Natural killer cell (primary cell): ENCODE measurements at regions not wholly inside any gene's neighbourhood (a gene's known extent, or its start where the extent isn't known, plus 50 kb on each side); places are given as distances from the start of the nearest gene placed in this dataset.

ENCODE experiments used
- ATAC-seq, 3 donors: fragments of 150-1000 bp in 2 of 3; fragments of 200-7000 bp in 1 of 3; cut with Tn5 transposase; 1 replicate in 1 of 3; 2 replicates in 2 of 3; pipeline ENCODE4 v1.10.0; 2021; ENCODE audit warnings: mild to moderate bottlenecking in 2 of 3, moderate library complexity in 2 of 3
- DNase-seq, 2 donors: peaks; one replicate each; pipeline versions ENCODE4 v3.0.0 to v3.0.0-alpha.2; 2013 to 2021; ENCODE audit warnings: mixed read lengths in 1 of 2
- H3K27ac ChIP-seq: one replicate; pipeline ENCODE4 v1.5.1; 2013; ENCODE audit warnings: mild to moderate bottlenecking, low read length
- H3K27me3 ChIP-seq: one replicate; pipeline ENCODE4 v1.6.1; 2013; ENCODE audit warnings: low read length; ENCODE audit not compliant: control insufficient read depth, insufficient read depth
- H3K36me3 ChIP-seq: one replicate; pipeline ENCODE4 v1.6.1; 2013; ENCODE audit warnings: low read length; ENCODE audit not compliant: control insufficient read depth, insufficient read depth
- H3K4me1 ChIP-seq: one replicate; pipeline ENCODE4 v1.6.1; 2013; ENCODE audit warnings: low read length; ENCODE audit not compliant: control insufficient read depth, insufficient read depth
- H3K4me3 ChIP-seq: one replicate; pipeline ENCODE4 v1.5.1; 2013; ENCODE audit warnings: low read length
- H3K9me3 ChIP-seq: one replicate; pipeline ENCODE4 v1.6.1; 2013; ENCODE audit warnings: low read length; ENCODE audit not compliant: control insufficient read depth, insufficient read depth
- H3K27ac Mint-ChIP-seq, 2 donors: one replicate each; pipeline ENCODE4 v1.8.0; 2022; ENCODE audit warnings: mild to moderate bottlenecking in 2 of 2, mixed read lengths in 2 of 2, moderate library complexity in 1 of 2
- H3K27me3 Mint-ChIP-seq, 2 donors: one replicate each; pipeline ENCODE4 v1.8.0; 2022; ENCODE audit warnings: low read depth in 2 of 2, mixed read lengths in 2 of 2
- H3K36me3 Mint-ChIP-seq: one replicate; pipeline ENCODE4 v1.8.0; 2022; ENCODE audit warnings: mixed read lengths
- H3K4me1 Mint-ChIP-seq, 2 donors: one replicate each; pipeline ENCODE4 v1.8.0; 2022; ENCODE audit warnings: mixed read lengths in 2 of 2
- H3K4me3 Mint-ChIP-seq: one replicate; pipeline ENCODE4 v1.8.0; 2022; ENCODE audit warnings: mild to moderate bottlenecking, moderate library complexity, mixed read lengths
- H3K9me3 Mint-ChIP-seq, 2 donors: one replicate each; pipeline ENCODE4 v1.8.0; 2022; ENCODE audit warnings: mixed read lengths in 2 of 2
- CTCF ChIP-seq: fragments of 200-600 bp; IDR thresholded peaks from one replicate; pipeline ENCODE4 v1.8.0; 2022; ENCODE audit warnings: antibody characterized with exemption
- WGBS: methylation state at CpG from one replicate; pipeline ENCODE4 v1.1.7; 2013; ENCODE audit warnings: missing lambda C conversion rate; ENCODE audit not compliant: insufficient coverage; 5-methylcytosine and 5-hydroxymethylcytosine counted together
- intact Hi-C: fragments of 100-400 bp; cut with micrococcal nuclease; formaldehyde crosslinking; loops from one replicate; pipeline ENCODE4 v1.14.2; 2022

DNA sequence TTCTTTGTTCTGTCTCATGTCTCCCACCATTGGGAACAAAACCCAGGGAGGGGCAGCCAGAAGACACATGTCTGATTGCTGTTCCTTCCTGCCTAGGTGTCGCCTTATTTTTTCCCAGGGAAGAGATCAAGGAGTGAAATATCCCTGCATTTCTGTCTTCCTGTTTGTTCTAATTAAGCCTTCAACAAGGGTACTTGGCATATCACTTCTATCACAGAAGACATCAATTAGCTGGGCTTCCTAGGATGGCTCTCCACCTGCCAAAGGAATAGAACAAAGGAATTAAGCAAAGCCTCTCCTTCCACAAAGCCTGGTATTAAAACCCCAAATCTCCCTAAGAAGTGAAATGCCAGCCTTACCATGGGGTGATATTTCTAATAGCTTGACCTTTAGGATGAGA, 299.5 kb upstream of the CD180 start:
- ATAC-seq (no peak), DNase-seq (no peak)
- Mint-ChIP-seq H3K4me3 (no peak overlapping the region), H3K4me1 (peaks cover 8 to 17% of the 10 kb centered on the region in 2 donors), H3K36me3 (peaks cover 14% of the 10 kb centered on the region), H3K27ac (no peak overlapping the region), H3K27me3 (no peaks in the 10 kb centered on the region), H3K9me3 (peaks cover 0 to 4% of the 10 kb centered on the region in 2 donors)
- Histone ChIP-seq H3K4me1 (no peaks in the 10 kb centered on the region), H3K4me3 (no peak overlapping the region), H3K27ac (no peak overlapping the region), H3K27me3 (no peaks in the 10 kb centered on the region), H3K36me3 (no peaks in the 10 kb centered on the region), H3K9me3 (no peaks in the 10 kb centered on the region)
- WGBS: 93% methylated on average over 1 of the region's 1 CpG
- TF ChIP-seq CTCF: no peak
- intact Hi-C loops: no loop called here

GRCh38 chr5:67495072-67495471, 298.5 kb upstream of the CD180 start:
- WGBS: 73% methylated on average over 3 of the region's 3 CpGs
- TF ChIP-seq CTCF: no peak

DNA sequence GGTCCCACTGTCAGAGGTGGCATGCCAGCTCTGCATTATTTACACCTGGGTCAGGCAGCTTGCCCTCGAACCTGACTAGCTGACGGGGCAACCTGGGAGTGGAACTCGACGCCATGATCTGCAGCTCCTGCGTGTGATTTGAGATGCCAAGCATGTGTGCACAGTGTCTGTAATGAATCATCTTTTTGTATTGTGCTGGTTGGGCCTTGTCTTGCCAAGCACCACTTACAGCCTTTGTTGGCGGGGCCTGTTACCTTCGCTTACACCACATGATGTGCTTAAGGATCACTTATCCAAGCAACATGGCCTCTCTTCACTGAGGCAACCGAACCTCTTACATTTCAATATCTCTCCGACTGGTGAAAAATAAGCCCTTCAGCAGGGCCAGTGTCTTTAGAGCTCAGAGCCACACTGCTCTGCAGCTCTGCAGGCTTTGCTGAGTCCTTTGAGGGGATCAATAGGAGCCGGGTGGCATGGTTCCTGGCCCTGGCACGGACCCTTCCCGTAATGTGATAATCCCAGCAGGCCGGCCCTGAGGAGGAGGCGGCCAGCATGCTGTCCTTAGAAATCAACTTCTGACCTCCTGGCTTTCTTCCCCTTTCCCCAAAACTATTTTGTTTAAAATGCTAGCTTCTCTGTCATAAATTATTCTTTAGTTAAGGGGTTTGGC, 297.7 kb upstream of the CD180 start:
- Histone ChIP-seq H3K36me3 (no peaks in the 10 kb centered on the region), H3K9me3 (no peaks in the 10 kb centered on the region), H3K27ac (no peak overlapping the region), H3K27me3 (no peaks in the 10 kb centered on the region), H3K4me1 (no peaks in the 10 kb centered on the region), H3K4me3 (no peak overlapping the region)
- DNase-seq (no peak), ATAC-seq (no peak)
- peaks cover 8 to 17% of the 10 kb centered on the region in 2 donors for H3K4me1 Mint-ChIP-seq
- H3K27ac Mint-ChIP-seq: no peak overlapping the region
- H3K27me3 Mint-ChIP-seq: no peaks in the 10 kb centered on the region
- H3K36me3 Mint-ChIP-seq: no peaks in the 10 kb centered on the region
- intact Hi-C loops: no loop called here
- H3K9me3 Mint-ChIP-seq: no peaks in the 10 kb centered on the region
- WGBS: 85% methylated on average over 14 of the region's 14 CpGs
- TF ChIP-seq CTCF: no peak
- H3K4me3 Mint-ChIP-seq: no peak overlapping the region

More at GRCh38 chr5:67495072-67495471, 298.5 kb upstream of the CD180 start:
- H3K9me3 ChIP-seq: no peaks in the 10 kb centered on the region
- Mint-ChIP-seq H3K4me3 (no peak overlapping the region), H3K27ac (no peak overlapping the region), H3K36me3 (peaks cover 6% of the 10 kb centered on the region), H3K27me3 (no peaks in the 10 kb centered on the region), H3K4me1 (peaks cover 8 to 17% of the 10 kb centered on the region in 2 donors), H3K9me3 (peaks cover 0 to 2% of the 10 kb centered on the region in 2 donors)
- DNase-seq (no peak), ATAC-seq (no peak)
- H3K36me3 ChIP-seq: no peaks in the 10 kb centered on the region
- intact Hi-C loops: no loop called here
- H3K4me1 ChIP-seq: no peaks in the 10 kb centered on the region
- H3K4me3 ChIP-seq: no peak overlapping the region
- no peak overlapping the region for H3K27ac ChIP-seq
- H3K27me3 ChIP-seq: no peaks in the 10 kb centered on the region

DNA sequence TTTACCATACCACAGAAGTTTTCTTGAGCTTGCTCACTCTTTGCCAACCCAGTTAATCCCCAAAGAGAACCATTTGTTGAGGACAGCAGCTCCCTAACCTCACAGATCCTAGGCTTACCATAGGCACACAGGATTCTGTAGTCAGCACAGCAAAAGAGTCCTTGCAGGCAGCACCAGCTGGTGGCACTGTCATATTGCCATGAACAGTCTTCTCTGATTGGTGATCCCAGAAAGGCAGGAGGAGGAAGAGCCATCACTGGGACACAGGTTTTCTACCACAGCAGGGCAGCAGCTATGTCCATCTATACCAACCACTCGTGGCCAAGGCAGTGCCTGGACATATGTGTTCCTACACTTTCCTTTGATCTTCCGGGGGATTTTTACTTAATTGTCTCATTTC, 297.1 kb upstream of the CD180 start:
- ATAC-seq (no peak), DNase-seq (peak in 1 of 2 donors; percentile 22)
- Histone ChIP-seq H3K27me3 (no peaks in the 10 kb centered on the region), H3K4me3 (no peak overlapping the region), H3K36me3 (no peaks in the 10 kb centered on the region), H3K27ac (no peak overlapping the region), H3K4me1 (no peaks in the 10 kb centered on the region), H3K9me3 (no peaks in the 10 kb centered on the region)
- WGBS: 80% methylated on average over 1 of the region's 2 CpGs
- Mint-ChIP-seq H3K4me3 (no peak overlapping the region), H3K27me3 (no peaks in the 10 kb centered on the region), H3K4me1 (peaks cover 8 to 17% of the 10 kb centered on the region in 2 donors), H3K27ac (no peak overlapping the region), H3K9me3 (no peaks in the 10 kb centered on the region), H3K36me3 (no peaks in the 10 kb centered on the region)
- no peak for TF ChIP-seq CTCF
- intact Hi-C loops: no loop called here
